Loucy (cell line): ENCODE measurements at regions not wholly inside any gene's neighbourhood (a gene's known extent, or its start where the extent isn't known, plus 50 kb on each side); places are given as distances from the start of the nearest gene placed in this dataset.

Source experiments
- H2AFZ ChIP-seq: fragments of 200-600 bp; sonication (generic); 2 replicates; pipeline ENCODE4 v1.6.0; 2016; ENCODE audit warnings: antibody characterized with exemption, mild to moderate bottlenecking, low read length, moderate library complexity
- H3F3A ChIP-seq: fragments of 200-600 bp; 2 replicates; pipeline ENCODE4 v1.6.0; 2016; ENCODE audit warnings: antibody characterized with exemption, low read depth, mild to moderate bottlenecking
- H3K27me3 ChIP-seq: fragments of 200-600 bp; sonication (generic); 2 replicates; pipeline ENCODE4 v1.6.1; 2014; ENCODE audit warnings: low read length, mild to moderate bottlenecking; ENCODE audit not compliant: insufficient read depth, poor library complexity, severe bottlenecking
- H3K36me3 ChIP-seq: fragments of 200-600 bp; sonication (generic); 2 replicates; pipeline ENCODE4 v1.6.1; 2016; ENCODE audit warnings: low read length; ENCODE audit not compliant: insufficient read depth
- H3K4me1 ChIP-seq: fragments of 200-600 bp; sonication (generic); 2 replicates; pipeline ENCODE4 v1.5.1; 2014; ENCODE audit warnings: low read length, mild to moderate bottlenecking; ENCODE audit not compliant: insufficient read depth, poor library complexity, severe bottlenecking
- H3K4me2 ChIP-seq: fragments of 200-600 bp; sonication (generic); 2 replicates; pipeline ENCODE4 v1.6.0; 2014; ENCODE audit warnings: antibody characterized with exemption, low read length, low read depth, mild to moderate bottlenecking; ENCODE audit not compliant: poor library complexity, severe bottlenecking
- H3K4me3 ChIP-seq: fragments of 200-600 bp; sonication (generic); 2 replicates; pipeline ENCODE4 v1.5.1; 2014; ENCODE audit warnings: low read length, mild to moderate bottlenecking, mixed read lengths; ENCODE audit not compliant: poor library complexity, severe bottlenecking
- H3K79me2 ChIP-seq: fragments of 200-600 bp; sonication (generic); 2 replicates; pipeline ENCODE4 v1.6.1; 2014; ENCODE audit warnings: low read length; ENCODE audit not compliant: insufficient read depth
- H3K9ac ChIP-seq: fragments of 200-600 bp; sonication (generic); 2 replicates; pipeline ENCODE4 v1.6.0; 2014; ENCODE audit warnings: mild to moderate bottlenecking, low read depth, low read length, moderate library complexity; ENCODE audit not compliant: poor library complexity, severe bottlenecking
- H3K9me2 ChIP-seq: fragments of 200-600 bp; sonication (generic); replicated peaks from 2 replicates; pipeline ENCODE4 v1.6.1; 2016; ENCODE audit warnings: low read depth, low read length, mixed read lengths
- H3K9me3 ChIP-seq: fragments of 200-600 bp; sonication (generic); 2 replicates; pipeline ENCODE4 v1.6.1; 2014; ENCODE audit warnings: mild to moderate bottlenecking, antibody characterized with exemption, low read length, low read depth; ENCODE audit not compliant: insufficient read depth
- H4K20me1 ChIP-seq: fragments of 200-600 bp; sonication (generic); 2 replicates; pipeline ENCODE4 v1.6.0; 2014; ENCODE audit warnings: antibody characterized with exemption, low read length, mild to moderate bottlenecking; ENCODE audit not compliant: insufficient read depth, poor library complexity, severe bottlenecking
- EZH2phosphoT487 ChIP-seq: fragments of 200-600 bp; IDR thresholded peaks from 2 replicates; pipeline ENCODE4 v1.6.1; 2018; ENCODE audit warnings: antibody characterized with exemption, mild to moderate bottlenecking, moderate library complexity, borderline replicate concordance
- TF ChIP-seq, protein P1 (sequence below): fragments of 200-600 bp; sonication (generic); conservative IDR thresholded peaks from 2 replicates; pipeline ENCODE4 v1.5.1; 2014; ENCODE audit warnings: mild to moderate bottlenecking, antibody characterized with exemption, low read length

DNA sequence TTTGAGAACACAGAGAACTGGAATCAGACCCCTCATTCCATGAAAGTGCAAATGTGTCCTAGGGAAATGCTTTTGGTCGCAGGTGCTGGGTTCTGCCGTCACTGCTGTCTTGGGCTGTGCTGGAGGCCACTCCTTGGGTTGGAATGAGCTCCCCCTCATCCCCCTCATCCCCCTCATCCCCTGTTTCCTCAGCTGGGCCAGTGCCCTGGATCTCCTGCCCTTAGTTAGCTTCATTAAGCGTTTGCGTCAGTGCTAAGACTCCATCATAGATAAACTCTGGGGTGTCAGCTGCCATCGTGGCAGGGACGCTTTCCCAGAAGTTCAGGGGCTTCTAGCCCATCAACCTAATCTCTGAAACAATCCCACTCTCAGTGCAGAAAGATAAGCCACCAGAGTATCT, 97.1 kb upstream of the ZNF516 start:
- Histone ChIP-seq H3K9ac (no peak overlapping the region), H3K9me3 (no peaks in the 10 kb centered on the region), H3K27me3 (no peaks in the 10 kb centered on the region), H3K4me1 (no peaks in the 10 kb centered on the region), H3K9me2 (no peaks in the 10 kb centered on the region), H3F3A (no peaks in the 10 kb centered on the region), H3K79me2 (no peaks in the 10 kb centered on the region), H3K4me3 (no peak overlapping the region), H2AFZ (no peak overlapping the region), H3K4me2 (no peak overlapping the region), H4K20me1 (no peaks in the 10 kb centered on the region), H3K36me3 (no peaks in the 10 kb centered on the region)
- no peak for TF ChIP-seq EZH2phosphoT487
- TF ChIP-seq, protein P1, sequence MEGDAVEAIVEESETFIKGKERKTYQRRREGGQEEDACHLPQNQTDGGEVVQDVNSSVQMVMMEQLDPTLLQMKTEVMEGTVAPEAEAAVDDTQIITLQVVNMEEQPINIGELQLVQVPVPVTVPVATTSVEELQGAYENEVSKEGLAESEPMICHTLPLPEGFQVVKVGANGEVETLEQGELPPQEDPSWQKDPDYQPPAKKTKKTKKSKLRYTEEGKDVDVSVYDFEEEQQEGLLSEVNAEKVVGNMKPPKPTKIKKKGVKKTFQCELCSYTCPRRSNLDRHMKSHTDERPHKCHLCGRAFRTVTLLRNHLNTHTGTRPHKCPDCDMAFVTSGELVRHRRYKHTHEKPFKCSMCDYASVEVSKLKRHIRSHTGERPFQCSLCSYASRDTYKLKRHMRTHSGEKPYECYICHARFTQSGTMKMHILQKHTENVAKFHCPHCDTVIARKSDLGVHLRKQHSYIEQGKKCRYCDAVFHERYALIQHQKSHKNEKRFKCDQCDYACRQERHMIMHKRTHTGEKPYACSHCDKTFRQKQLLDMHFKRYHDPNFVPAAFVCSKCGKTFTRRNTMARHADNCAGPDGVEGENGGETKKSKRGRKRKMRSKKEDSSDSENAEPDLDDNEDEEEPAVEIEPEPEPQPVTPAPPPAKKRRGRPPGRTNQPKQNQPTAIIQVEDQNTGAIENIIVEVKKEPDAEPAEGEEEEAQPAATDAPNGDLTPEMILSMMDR, result no peak

DNA sequence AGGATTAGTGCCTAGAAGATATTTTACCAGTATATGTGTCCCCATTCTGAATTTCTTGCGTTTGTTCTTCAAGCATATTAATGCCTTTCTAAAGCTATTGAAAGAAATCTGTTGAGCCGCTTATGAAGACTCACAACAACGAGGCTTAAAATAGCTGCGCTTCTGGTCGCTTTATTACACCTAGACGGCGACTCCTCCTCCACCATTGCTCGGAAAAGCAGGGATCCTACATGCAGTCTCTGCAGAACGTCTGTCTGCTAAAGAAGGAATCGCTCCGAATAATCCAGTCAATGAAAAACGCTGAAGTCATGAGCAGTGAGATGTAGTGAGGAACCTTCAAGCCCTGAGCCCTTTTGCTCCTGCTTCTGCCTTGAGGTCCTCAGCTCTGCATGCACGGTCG, 94.8 kb upstream of the ZNF516 start:
- Histone ChIP-seq H3K9ac (no peak overlapping the region), H3K36me3 (no peaks in the 10 kb centered on the region), H2AFZ (no peak overlapping the region), H3K4me3 (no peak overlapping the region), H3K4me2 (no peak overlapping the region), H3K79me2 (no peaks in the 10 kb centered on the region), H3K9me2 (no peaks in the 10 kb centered on the region), H4K20me1 (no peaks in the 10 kb centered on the region), H3K9me3 (no peaks in the 10 kb centered on the region), H3F3A (no peaks in the 10 kb centered on the region), H3K4me1 (no peaks in the 10 kb centered on the region), H3K27me3 (no peaks in the 10 kb centered on the region)
- TF ChIP-seq, protein P1, result no peak
- TF ChIP-seq EZH2phosphoT487, result no peak

DNA sequence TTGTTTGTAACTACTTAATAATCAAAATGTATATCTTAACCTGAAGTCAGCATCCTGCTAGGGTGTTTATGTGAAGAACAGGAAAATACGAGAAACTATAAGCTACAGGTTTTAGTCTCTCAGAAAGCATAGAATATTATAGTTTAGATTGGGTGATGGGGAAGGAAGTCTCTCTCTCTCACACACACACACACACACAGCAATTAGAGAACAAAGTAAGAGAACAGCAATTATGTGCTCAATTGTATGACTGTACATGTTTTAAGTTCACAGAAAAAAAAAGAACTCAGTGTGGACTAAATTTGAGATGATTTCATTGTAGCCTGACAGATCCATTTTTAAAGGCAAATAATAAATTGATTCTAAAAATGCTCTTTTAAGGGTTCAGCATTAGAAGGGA, 94.3 kb upstream of the ZNF516 start:
- H3F3A ChIP-seq, result no peaks in the 10 kb centered on the region
- H3K36me3 ChIP-seq, result no peaks in the 10 kb centered on the region
- no peaks in the 10 kb centered on the region for H3K4me1 ChIP-seq
- H3K79me2 ChIP-seq, result no peaks in the 10 kb centered on the region
- H3K27me3 ChIP-seq, result no peaks in the 10 kb centered on the region
- H3K4me3 ChIP-seq, result no peak overlapping the region
- H3K9ac ChIP-seq, result no peak overlapping the region
- no peaks in the 10 kb centered on the region for H4K20me1 ChIP-seq
- H2AFZ ChIP-seq, result no peak overlapping the region
- TF ChIP-seq EZH2phosphoT487, result no peak
- TF ChIP-seq, protein P1, result no peak
- no peak overlapping the region for H3K4me2 ChIP-seq
- H3K9me3 ChIP-seq, result no peaks in the 10 kb centered on the region
- no peaks in the 10 kb centered on the region for H3K9me2 ChIP-seq
